Epidermal melanocyte (primary cell): ENCODE measurements at regions not wholly inside any gene's neighbourhood (a gene's known extent, or its start where the extent isn't known, plus 50 kb on each side); places are given as distances from the start of the nearest gene placed in this dataset.
"Not testable (repeated sequence)": the region's sequence is repeated elsewhere in the genome, so short reads cannot be mapped to it uniquely, and the experiment has no call there.

ENCODE experiments used
- DNase-seq: peaks from one replicate; pipeline ENCODE4 v3.0.0; 2011; ENCODE audit warnings: low spot score; ENCODE audit not compliant: insufficient read length

DNA sequence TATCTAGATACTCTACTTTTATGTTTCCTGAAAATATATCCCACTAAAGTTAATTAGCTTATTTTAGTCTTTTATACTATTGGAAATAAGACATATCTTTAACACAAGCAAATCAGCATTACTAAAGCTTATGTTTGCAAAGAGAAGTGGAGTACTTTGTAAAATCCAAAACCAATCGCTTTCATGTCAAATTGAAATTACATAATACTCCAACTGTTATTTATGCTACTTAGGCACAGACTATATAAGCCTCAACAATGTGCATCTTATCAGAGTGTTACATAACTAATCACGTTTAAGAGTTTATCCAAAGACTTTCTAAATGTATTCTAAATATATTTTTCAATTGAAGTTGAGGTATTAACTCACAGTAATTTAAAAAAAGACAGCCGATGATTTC lies 200.0 kb downstream of the PCDH20 start:
- DNase-seq, result no peak

DNA sequence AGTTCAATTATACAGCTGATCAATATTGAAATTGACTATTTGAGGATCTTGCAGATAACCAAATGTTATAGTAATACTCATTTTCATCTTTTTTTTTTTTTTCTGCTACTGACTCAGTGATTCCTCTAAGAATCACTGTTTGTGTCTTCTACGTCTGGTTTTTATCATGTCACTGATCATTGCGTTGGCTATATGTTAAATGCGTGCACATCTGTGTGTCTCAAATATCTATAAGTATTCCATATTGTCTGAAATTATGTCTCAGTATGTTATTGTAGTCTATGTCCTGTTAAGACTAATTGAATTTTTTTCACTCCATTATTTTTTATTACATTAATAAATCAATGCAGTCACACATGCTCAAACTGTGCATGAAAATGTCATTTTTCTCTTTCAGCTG lies 200.5 kb downstream of the PCDH20 start:
- DNase-seq, result no peak

- no peak for DNase-seq
Measured at GRCh38 chr13:61214551-61214950, 201.1 kb downstream of the PCDH20 start.

GRCh38 chr13:61205898-61206297 lies 209.8 kb downstream of the PCDH20 start:
- DNase-seq, result not testable (repeated sequence)

DNA sequence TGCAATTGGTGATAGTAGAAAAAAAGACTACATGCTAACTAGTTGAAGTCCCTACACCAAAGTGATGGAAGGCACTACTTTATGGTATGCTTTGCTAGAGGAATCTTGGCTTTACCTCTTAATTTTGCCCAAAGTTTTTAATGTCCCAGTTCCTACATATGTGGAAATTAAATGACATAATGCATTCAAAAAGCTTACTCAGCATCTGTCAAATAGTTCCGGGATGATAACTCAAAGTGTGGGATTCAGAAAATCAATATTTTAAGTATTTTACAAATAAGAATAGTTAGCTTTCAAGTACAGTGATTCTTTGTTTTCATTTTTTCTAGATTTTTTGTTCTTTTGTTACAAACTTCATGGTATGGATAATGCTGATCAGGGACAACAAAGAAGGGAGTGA lies 211.6 kb downstream of the PCDH20 start:
- DNase-seq, result no peak

DNA sequence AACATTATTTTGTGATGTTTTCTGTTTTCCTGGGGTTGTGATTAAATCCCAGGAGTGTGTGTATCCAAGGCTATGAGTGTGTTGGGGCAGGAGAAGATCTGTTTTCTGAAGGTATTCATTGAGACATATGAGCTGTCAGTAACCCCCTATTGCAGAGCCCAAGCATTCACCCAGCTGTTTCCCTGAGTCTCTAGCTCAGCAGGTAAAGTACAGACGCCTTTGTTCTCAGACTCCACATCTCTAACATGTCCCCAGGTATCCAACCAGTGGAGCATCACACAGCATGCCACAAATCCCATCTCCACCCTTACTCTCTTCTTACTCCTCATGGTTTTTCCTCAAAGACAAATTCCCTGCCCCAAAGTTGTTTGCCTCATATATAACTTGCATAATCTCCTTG lies 213.6 kb downstream of the PCDH20 start:
- DNase-seq, result no peak

DNA sequence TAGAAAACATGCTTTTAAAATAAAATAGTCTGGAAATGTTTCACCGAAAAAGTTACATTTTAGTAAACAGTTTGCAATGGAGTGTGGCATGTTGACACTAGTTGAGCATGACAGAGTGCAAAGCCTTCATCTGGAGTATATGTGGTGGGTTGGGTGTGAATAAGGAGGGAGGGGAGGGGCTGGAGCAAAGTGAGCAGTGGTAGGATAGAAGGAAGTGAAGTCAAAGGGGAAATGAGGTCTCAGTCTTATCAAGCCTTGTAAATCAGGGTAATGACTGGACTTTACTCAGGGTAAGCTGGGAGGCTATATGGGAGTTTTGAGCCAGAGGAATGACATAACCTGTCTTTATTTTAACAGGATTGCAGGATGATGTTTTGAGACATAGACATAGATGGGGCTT lies 222.8 kb downstream of the PCDH20 start:
- DNase-seq, result no peak

GRCh38 chr13:61188057-61188456 lies 227.6 kb downstream of the PCDH20 start:
- no peak for DNase-seq

GRCh38 chr13:61187471-61187870 lies 228.2 kb downstream of the PCDH20 start:
- no peak for DNase-seq

DNA sequence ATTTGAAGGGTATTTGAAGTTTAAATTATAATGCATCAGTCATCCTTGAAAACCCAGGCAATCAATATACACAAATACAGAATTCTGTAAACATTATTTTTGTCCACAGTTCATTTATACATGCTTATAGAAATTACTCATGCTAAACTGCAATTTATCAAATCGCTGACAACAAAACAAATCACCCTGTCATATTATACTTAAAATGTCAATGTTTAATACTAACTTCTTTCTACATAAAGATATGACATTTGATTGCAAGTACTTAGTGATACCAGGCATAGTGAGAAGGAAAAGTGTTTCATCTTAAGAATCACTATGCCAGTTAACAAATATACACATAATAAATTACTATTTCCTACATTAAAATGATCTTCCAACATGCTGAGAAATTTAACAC lies 232.0 kb downstream of the PCDH20 start:
- no peak for DNase-seq

DNA sequence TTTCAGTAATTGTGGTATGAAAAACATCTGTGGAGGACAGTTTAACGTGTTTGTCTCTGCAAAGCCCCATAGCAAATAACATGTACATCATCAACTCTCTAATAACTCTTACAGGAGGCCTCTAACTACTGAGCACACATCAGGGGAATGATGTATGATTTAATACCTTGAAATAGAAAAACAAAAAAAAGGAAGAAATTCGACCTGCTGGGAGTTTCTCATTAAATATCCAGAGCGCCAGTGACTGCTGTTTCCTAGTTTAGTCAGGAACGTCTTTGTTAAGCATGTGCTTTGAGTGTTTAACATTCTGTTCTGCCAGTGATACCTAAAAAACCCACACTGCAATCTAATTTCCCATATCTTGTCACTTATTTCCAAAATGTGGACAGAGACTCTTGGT lies 235.4 kb downstream of the PCDH20 start:
- DNase-seq, result no peak

GRCh38 chr13:61179741-61180140 lies 235.9 kb downstream of the PCDH20 start:
- DNase-seq, result no peak

GRCh38 chr13:61170856-61171255 lies 244.8 kb downstream of the PCDH20 start:
- DNase-seq, result no peak

GRCh38 chr13:61162636-61163035 lies 253.0 kb downstream of the PCDH20 start:
- DNase-seq, result no peak

- DNase-seq, result no peak
Measured at GRCh38 chr13:61162106-61162505, 253.5 kb downstream of the PCDH20 start.

GRCh38 chr13:61156753-61157152 lies 258.9 kb downstream of the PCDH20 start:
- no peak for DNase-seq

GRCh38 chr13:61151062-61151461 lies 264.6 kb downstream of the PCDH20 start:
- no peak for DNase-seq

- no peak for DNase-seq
Measured at GRCh38 chr13:61149331-61149730, 266.3 kb downstream of the PCDH20 start.

DNA sequence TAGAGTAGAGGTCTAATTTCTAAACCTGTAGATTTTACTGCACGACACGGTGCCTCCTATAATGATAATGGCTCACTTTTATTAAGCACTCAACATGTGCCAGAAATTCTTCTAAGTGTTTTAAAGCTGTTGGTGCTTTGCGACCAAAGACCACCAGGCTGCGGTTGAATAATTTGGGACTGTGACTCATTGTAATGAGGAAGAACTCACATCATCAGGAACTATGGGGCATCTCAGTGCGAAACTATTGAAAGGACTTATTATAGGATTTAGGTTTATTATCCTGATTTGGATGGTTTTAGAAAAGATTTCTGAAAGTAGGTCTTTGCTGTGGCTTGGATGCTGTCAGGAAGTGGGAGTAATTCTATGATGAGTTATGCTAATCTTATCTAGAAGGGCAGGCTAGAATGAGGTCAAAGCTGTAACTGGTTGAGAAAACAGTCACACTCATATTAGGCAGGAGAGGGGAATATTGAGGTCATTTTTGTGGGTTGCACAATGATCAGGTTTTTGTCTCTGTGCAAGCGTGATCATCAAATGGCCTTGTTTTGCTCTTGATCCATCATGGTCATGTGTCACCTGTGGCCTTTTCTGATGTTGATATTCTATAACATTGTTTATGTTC lies 266.8 kb downstream of the PCDH20 start:
- no peak for DNase-seq

DNA sequence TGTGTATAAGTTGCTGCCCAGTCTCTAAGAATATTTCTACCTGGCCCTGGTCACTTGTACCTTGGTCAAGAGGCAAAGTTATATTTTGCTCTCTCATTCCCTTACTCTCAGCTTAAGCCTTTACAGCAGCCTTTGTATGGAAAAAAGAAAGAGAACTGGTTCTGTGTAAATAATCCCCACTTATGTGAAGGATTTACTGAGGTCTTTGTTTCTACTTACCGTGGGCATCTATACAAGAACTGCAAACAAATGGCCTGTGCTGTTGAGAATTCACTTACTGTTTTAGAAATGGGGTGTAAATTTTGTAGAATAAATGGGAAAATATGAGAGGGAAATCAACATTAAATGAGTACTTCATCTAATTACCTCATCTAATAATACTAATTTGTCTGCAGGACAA lies 267.4 kb downstream of the PCDH20 start:
- no peak for DNase-seq

GRCh38 chr13:61146571-61146970 lies 269.1 kb downstream of the PCDH20 start:
- no peak for DNase-seq

GRCh38 chr13:61146158-61146557 lies 269.5 kb downstream of the PCDH20 start:
- DNase-seq, result no peak

GRCh38 chr13:61144834-61145593 lies 270.6 kb downstream of the PCDH20 start:
- DNase-seq, result no peak
